BJ (cell line): ENCODE measurements at regions not wholly inside any gene's neighbourhood (a gene's known extent, or its start where the extent isn't known, plus 50 kb on each side); places are given as distances from the start of the nearest gene placed in this dataset.

Experiments
- CTCF ChIA-PET: fragments of 350-600 bp; formaldehyde crosslinking; extraction: SDS; loops from one replicate; lab custom pipeline; 2021; ENCODE audit warnings: antibody characterized with exemption, inconsistent platforms; lab: Yijun Ruan, JAX
- POLR2A ChIA-PET: fragments of 300-600 bp; sonication (Branson Sonifier 250); formaldehyde crosslinking; extraction: SDS; loops from one replicate; lab custom pipeline; 2021; ENCODE audit warnings: antibody characterized with exemption; lab: Charles Lee
- DNase-seq: peaks from one replicate; pipeline ENCODE4 v3.0.0-alpha.2; 2011; ENCODE audit warnings: low read depth
- H3K27me3 ChIP-seq: 2 replicates; pipeline ENCODE4 v1.6.0; 2011; ENCODE audit warnings: low read length; ENCODE audit not compliant: control insufficient read depth, insufficient read depth
- H3K36me3 ChIP-seq: 2 replicates; pipeline ENCODE4 v1.5.1; 2011; ENCODE audit warnings: low read length; ENCODE audit not compliant: control insufficient read depth, insufficient read depth
- H3K4me3 ChIP-seq: 2 replicates; pipeline ENCODE4 v1.5.1; 2011; ENCODE audit warnings: low read depth, mild to moderate bottlenecking, control low read depth, low read length
- CTCF ChIP-seq: IDR thresholded peaks from 2 replicates; pipeline ENCODE4 v1.5.1; 2011; ENCODE audit warnings: low read depth, mild to moderate bottlenecking, control low read depth, inconsistent platforms, low read length, moderate library complexity; ENCODE audit not compliant: insufficient read depth

DNA sequence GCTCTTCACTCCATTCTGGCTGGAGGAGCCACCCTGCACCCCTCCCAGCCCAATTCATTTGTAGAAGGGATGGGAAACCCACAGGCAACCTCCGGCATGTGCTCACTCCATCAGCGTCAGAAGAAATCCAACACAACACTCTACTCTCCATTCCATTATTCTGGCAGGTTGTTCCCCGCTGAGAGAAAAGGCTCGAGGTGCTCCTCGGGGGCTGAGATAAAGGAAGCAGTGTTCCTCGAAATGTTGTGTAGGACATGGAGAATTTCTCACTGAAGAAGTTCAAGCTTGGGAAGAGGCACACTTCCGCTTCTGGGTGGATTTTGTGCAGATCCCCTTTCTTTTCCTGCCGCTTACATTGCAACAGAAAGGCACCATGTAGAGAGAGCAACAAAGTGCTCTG lies 355.0 kb upstream of the CFAP20DC start:
- CTCF ChIA-PET: no interaction called here
- DNase-seq: no peak
- no peak for TF ChIP-seq CTCF
- POLR2A ChIA-PET: no interaction called here
- no peaks in the 10 kb centered on the region for H3K36me3 ChIP-seq
- peaks cover 2% of the 10 kb centered on the region for H3K27me3 ChIP-seq
- H3K4me3 ChIP-seq: no peak overlapping the region

GRCh38 chr3:59404064-59404463 lies 354.2 kb upstream of the CFAP20DC start:
- POLR2A ChIA-PET: no interaction called here
- no peaks in the 10 kb centered on the region for H3K36me3 ChIP-seq
- DNase-seq: no peak
- TF ChIP-seq CTCF: no peak
- CTCF ChIA-PET: interaction anchor here (0.8 kb wide), 1 partner anchor 188 kb away, joined by 3 read pairs; no protein-coding TSS in a partner anchor
- H3K4me3 ChIP-seq: no peak overlapping the region
- peaks cover 2% of the 10 kb centered on the region for H3K27me3 ChIP-seq

DNA sequence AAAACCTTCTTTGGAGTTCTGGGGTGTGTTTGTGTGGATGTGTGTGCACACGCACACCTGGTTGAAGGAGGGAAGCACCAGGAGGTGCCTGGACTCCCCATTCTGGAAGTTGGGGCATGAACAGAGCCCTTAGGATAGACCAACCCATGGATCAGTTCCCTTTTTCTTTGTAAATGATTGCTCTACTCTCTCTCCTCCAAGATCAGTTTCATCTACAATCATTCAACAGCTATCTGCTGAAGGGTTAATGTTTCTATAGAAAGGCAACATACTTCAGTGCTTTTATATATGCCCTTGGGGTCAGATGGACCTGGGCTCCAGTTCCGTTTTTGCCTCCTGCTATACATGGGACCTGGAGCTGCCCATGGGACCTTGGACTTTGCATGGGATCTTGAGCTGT lies 352.1 kb upstream of the CFAP20DC start:
- Histone ChIP-seq H3K36me3 (no peaks in the 10 kb centered on the region), H3K27me3 (peaks cover 2% of the 10 kb centered on the region), H3K4me3 (no peak overlapping the region)
- DNase-seq: no peak
- no peak for TF ChIP-seq CTCF
- CTCF ChIA-PET: interaction anchor here (1.1 kb wide), 1 partner anchor 32 kb away, joined by 3 read pairs; no protein-coding TSS in a partner anchor
- POLR2A ChIA-PET: no interaction called here

DNA sequence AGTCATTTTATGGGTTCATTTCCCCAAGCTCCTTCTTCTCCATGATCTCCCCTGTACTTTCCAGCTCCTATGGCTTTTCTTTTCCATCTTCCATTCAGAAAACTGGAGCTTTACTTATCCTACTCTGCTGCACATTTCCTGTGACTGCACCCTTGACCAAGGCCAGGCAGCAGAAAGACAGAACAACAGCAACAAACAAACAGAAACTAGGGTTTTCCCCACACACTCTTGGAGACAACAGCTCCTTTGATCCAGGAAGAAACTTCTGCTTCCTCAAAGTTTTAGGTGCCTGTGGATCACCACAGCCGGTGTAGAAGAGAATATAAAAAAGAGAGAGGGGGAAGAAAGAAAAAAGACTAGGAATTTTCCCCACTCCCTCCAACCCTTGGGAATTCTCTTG lies 342.3 kb upstream of the CFAP20DC start:
- Histone ChIP-seq H3K27me3 (no peaks in the 10 kb centered on the region; the same call in 1 of the 2 replicates), H3K4me3 (no peak overlapping the region), H3K36me3 (no peaks in the 10 kb centered on the region)
- ChIA-PET CTCF (interaction anchor here (0.8 kb wide), 1 partner anchor 14 kb away, joined by 3 read pairs; no protein-coding TSS in a partner anchor), POLR2A (no interaction called here)
- no peak for TF ChIP-seq CTCF
- no peak for DNase-seq

GRCh38 chr3:59391131-59391530 lies 341.3 kb upstream of the CFAP20DC start:
- CTCF ChIA-PET: no interaction called here
- Histone ChIP-seq H3K27me3 (no peaks in the 10 kb centered on the region; the same call in 1 of the 2 replicates), H3K4me3 (no peak overlapping the region), H3K36me3 (no peaks in the 10 kb centered on the region)
- no peak for TF ChIP-seq CTCF
- POLR2A ChIA-PET: no interaction called here
- no peak for DNase-seq
